Mesendoderm (in vitro differentiated cells): ENCODE measurements at regions not wholly inside any gene's neighbourhood (a gene's known extent, or its start where the extent isn't known, plus 50 kb on each side); places are given as distances from the start of the nearest gene placed in this dataset.

Experiments used
- DNase-seq: peaks from one replicate; pipeline ENCODE4 v3.0.0; 2013
- H2AK5ac ChIP-seq: 2 replicates; pipeline ENCODE4 v1.6.1; 2013; ENCODE audit warnings: low read length, inconsistent platforms
- H2BK120ac ChIP-seq: 2 replicates; pipeline ENCODE4 v1.6.1; 2013; ENCODE audit warnings: low read depth, mild to moderate bottlenecking, low read length, moderate library complexity, mixed read lengths
- H2BK15ac ChIP-seq: replicated peaks from 2 replicates; pipeline ENCODE4 v1.6.1; 2013; ENCODE audit warnings: low read depth, mild to moderate bottlenecking, moderate library complexity
- H2BK5ac ChIP-seq: 2 replicates; pipeline ENCODE4 v1.6.1; 2013; ENCODE audit warnings: low read length, inconsistent platforms
- H3K18ac ChIP-seq: 2 replicates; pipeline ENCODE4 v1.6.1; 2013; ENCODE audit warnings: mild to moderate bottlenecking, low read length, mixed read lengths
- H3K23ac ChIP-seq: one replicate; pipeline ENCODE4 v1.6.1; 2013; ENCODE audit warnings: low read length
- H3K27ac ChIP-seq: 2 replicates; pipeline ENCODE4 v1.5.1; 2013; ENCODE audit warnings: low read depth, mild to moderate bottlenecking, inconsistent platforms, low read length, moderate library complexity
- H3K27me3 ChIP-seq: 2 replicates; pipeline ENCODE4 v1.6.1; 2013; ENCODE audit warnings: low read length, control low read depth, mild to moderate bottlenecking, inconsistent platforms; ENCODE audit not compliant: insufficient read depth, poor library complexity
- H3K36me3 ChIP-seq: 2 replicates; pipeline ENCODE4 v1.6.1; 2013; ENCODE audit warnings: low read length, inconsistent platforms; ENCODE audit not compliant: control insufficient read depth, insufficient read depth
- H3K4ac ChIP-seq: one replicate; pipeline ENCODE4 v1.6.1; 2013; ENCODE audit warnings: low read depth, mild to moderate bottlenecking, low read length, moderate library complexity
- H3K4me1 ChIP-seq: 2 replicates; pipeline ENCODE4 v1.6.1; 2013; ENCODE audit warnings: low read depth, low read length, inconsistent platforms; ENCODE audit not compliant: control insufficient read depth
- H3K4me2 ChIP-seq: 2 replicates; pipeline ENCODE4 v1.6.1; 2013; ENCODE audit warnings: low read length
- H3K4me3 ChIP-seq: 2 replicates; pipeline ENCODE4 v1.5.1; 2013; ENCODE audit warnings: mild to moderate bottlenecking, low read length
- H3K56ac ChIP-seq: one replicate; pipeline ENCODE4 v1.6.1; 2013; ENCODE audit warnings: low read length
- H3K79me1 ChIP-seq: 2 replicates; pipeline ENCODE4 v1.6.1; 2013; ENCODE audit warnings: low read length, inconsistent platforms
- H3K79me2 ChIP-seq: 2 replicates; pipeline ENCODE4 v1.6.1; 2013; ENCODE audit warnings: mild to moderate bottlenecking, low read length; ENCODE audit not compliant: control insufficient read depth, insufficient read depth
- H3K9ac ChIP-seq: 2 replicates; pipeline ENCODE4 v1.6.1; 2013; ENCODE audit warnings: low read length, inconsistent platforms
- H4K5ac ChIP-seq: one replicate; pipeline ENCODE4 v1.6.1; 2013; ENCODE audit warnings: low read length
- H4K8ac ChIP-seq: one replicate; pipeline ENCODE4 v1.6.1; 2013; ENCODE audit warnings: low read depth, mild to moderate bottlenecking, control low read depth, low read length, moderate library complexity
- WGBS: extraction: QIAGEN DNeasy Blood & Tissue Kit; methylation state at CpG from one replicate; pipeline ENCODE4 v1.1.7; 2013; ENCODE audit warnings: low lambda C conversion rate, missing lambda C conversion rate; ENCODE audit not compliant: insufficient coverage; ENCODE audit errors: extremely low coverage; 5-methylcytosine and 5-hydroxymethylcytosine counted together

DNA sequence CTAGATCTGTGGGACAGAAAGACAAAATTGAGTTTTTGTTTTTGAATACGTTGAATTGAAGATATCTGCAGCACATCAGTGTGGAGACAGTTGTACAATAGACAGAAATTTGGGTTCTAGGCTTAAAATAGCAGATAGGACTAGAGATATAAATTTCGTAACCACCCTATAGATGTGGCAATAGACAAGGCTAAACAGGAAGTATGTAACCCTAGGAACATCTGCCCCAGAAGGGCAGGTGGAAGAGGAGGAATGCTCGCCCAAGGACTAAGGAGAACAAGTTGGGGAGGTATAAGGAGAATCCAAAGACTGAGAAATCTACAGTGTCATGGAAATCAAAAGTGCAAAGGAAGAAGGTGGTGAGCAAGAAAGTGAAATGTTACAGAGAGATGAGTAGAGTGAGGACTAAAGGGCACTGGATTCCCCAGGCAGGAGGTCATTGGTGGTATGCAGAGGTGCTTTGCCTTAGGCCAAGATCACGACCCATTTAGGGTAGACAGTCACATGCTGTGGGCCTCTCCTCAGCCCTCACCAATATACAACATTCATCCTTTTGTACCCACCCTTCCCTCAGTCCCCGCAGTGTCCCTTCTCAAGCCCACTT is 109.1 kb upstream of the ELL2 start:
- WGBS = no CpG with 5 or more reads among the region's 5 CpGs
- H2BK15ac ChIP-seq = no peak overlapping the region
- no peak overlapping the region for H4K5ac ChIP-seq
- no peak overlapping the region for H3K4me2 ChIP-seq
- H3K27me3 ChIP-seq = no peaks in the 10 kb centered on the region
- DNase-seq = no peak
- no peaks in the 10 kb centered on the region for H3K79me2 ChIP-seq
- no peak overlapping the region for H3K9ac ChIP-seq
- no peak overlapping the region for H2AK5ac ChIP-seq
- H3K56ac ChIP-seq = no peak overlapping the region
- no peak overlapping the region for H3K18ac ChIP-seq
- no peak overlapping the region for H2BK120ac ChIP-seq
- no peak overlapping the region for H3K23ac ChIP-seq
- no peaks in the 10 kb centered on the region for H3K79me1 ChIP-seq
- no peak overlapping the region for H3K4ac ChIP-seq
- no peaks in the 10 kb centered on the region for H3K4me1 ChIP-seq
- no peak overlapping the region for H3K4me3 ChIP-seq
- no peak overlapping the region for H3K27ac ChIP-seq
- no peak overlapping the region for H4K8ac ChIP-seq
- no peak overlapping the region for H2BK5ac ChIP-seq
- H3K36me3 ChIP-seq = no peaks in the 10 kb centered on the region

DNA sequence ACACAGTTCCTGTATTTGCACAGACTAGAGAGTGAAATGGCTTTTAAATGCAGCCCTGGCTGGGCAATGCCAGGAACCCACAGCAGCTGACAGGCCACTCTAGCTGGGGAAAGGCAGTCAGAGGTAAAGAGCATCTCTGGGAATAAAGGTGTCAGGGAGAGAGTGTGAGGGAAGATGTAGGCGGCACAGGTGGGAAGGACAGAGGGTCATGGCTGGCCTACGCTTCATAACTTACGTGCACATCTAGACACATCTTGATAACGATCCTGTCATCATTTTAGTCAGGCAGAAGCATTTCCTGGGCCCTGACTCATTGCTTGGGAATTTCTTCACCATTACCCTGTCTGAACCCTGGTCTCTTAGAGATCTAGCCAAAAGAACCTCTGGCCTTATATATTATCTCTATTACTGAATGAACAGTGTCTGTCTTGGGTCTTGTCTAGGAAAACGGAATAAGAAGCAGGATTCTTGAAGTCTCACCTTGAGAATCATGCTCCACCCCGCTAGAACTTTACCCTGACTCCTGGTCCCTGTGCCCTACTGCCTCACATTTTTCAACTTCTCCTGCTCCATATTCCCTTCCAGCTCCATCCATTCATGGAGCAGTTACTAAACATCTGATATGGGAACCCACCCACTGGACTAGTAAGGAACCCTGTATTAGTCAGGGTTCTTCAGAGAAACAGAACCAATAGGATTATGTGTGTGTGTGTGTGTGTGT is 106.4 kb upstream of the ELL2 start:
- no CpG with 5 or more reads among the region's 6 CpGs for WGBS
- H3K27ac ChIP-seq = no peak overlapping the region

DNA sequence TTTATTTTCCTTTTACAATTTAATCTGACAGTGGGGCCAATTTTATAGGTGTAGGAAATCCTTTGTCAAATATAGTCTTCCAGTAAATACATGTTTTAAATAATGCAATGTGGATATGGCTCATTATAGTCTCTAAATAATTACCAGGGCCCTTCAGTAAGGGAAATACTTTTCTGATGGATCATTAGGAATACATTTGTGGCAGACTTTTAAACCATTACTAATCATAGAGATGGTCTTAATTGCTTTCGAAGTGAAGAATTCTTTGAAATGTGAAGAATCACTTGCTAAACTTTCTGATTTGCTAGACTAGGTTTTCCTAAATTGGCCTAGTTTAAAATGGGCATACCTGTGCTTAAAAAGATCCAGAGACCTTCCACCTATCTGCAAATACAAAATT is 105.6 kb upstream of the ELL2 start:
- no peak overlapping the region for H3K4me3 ChIP-seq
- H2AK5ac ChIP-seq = no peak overlapping the region
- no peak overlapping the region for H3K4ac ChIP-seq
- no peak overlapping the region for H3K4me2 ChIP-seq
- H3K27ac ChIP-seq = no peak overlapping the region
- H3K18ac ChIP-seq = no peak overlapping the region
- H3K9ac ChIP-seq = no peak overlapping the region
- H3K23ac ChIP-seq = no peak overlapping the region
- no peak overlapping the region for H3K56ac ChIP-seq
- H4K5ac ChIP-seq = no peak overlapping the region
- H3K4me1 ChIP-seq = no peaks in the 10 kb centered on the region
- H4K8ac ChIP-seq = no peak overlapping the region
- H2BK120ac ChIP-seq = no peak overlapping the region
- no peaks in the 10 kb centered on the region for H3K79me2 ChIP-seq
- no peak overlapping the region for H2BK5ac ChIP-seq
- no peaks in the 10 kb centered on the region for H3K79me1 ChIP-seq
- H2BK15ac ChIP-seq = no peak overlapping the region
- H3K36me3 ChIP-seq = no peaks in the 10 kb centered on the region
- DNase-seq = no peak
- no CpG with 5 or more reads among the region's 1 CpG for WGBS
- no peaks in the 10 kb centered on the region for H3K27me3 ChIP-seq

More for the DNA sequence above, 106.4 kb upstream of the ELL2 start:
- H2AK5ac ChIP-seq = no peak overlapping the region
- H3K9ac ChIP-seq = no peak overlapping the region
- H3K36me3 ChIP-seq = no peaks in the 10 kb centered on the region
- no peak overlapping the region for H2BK15ac ChIP-seq
- no peak overlapping the region for H4K8ac ChIP-seq
- no peak overlapping the region for H3K56ac ChIP-seq
- peak; percentile 65 for DNase-seq
- H3K4me3 ChIP-seq = no peak overlapping the region
- H3K23ac ChIP-seq = no peak overlapping the region
- no peak overlapping the region for H2BK5ac ChIP-seq
- H4K5ac ChIP-seq = no peak overlapping the region
- no peak overlapping the region for H3K4me2 ChIP-seq
- peak overlapping the region; percentile 11 for H3K18ac ChIP-seq
- H3K4me1 ChIP-seq = no peaks in the 10 kb centered on the region
- no peaks in the 10 kb centered on the region for H3K79me1 ChIP-seq
- no peaks in the 10 kb centered on the region for H3K79me2 ChIP-seq
- no peak overlapping the region for H3K4ac ChIP-seq
- H2BK120ac ChIP-seq = no peak overlapping the region
- H3K27me3 ChIP-seq = no peaks in the 10 kb centered on the region

DNA sequence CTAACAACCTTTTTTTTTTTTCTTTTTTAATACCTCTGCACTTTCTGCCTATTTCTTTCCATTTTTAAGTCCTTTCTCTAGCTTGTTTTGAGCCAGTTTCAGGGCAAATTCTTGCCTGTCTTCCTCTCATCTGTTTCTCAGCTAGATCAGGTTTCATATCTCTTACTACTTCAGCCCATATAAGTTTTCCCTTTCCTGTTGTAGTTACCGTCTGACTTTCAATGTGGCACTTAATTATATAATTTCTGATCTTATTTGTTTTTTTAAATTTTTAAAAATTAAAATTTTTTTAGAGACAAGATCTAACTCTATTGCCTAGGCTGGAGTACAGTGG is 104.7 kb upstream of the ELL2 start:
- Histone ChIP-seq H2BK120ac (no peak overlapping the region), H3K4ac (no peak overlapping the region), H4K8ac (no peak overlapping the region), H3K27me3 (no peaks in the 10 kb centered on the region), H3K36me3 (no peaks in the 10 kb centered on the region), H3K4me3 (no peak overlapping the region), H3K27ac (no peak overlapping the region), H3K23ac (no peak overlapping the region), H3K4me2 (no peak overlapping the region), H2BK5ac (no peak overlapping the region), H2BK15ac (no peak overlapping the region), H3K18ac (no peak overlapping the region), H3K9ac (no peak overlapping the region), H3K56ac (no peak overlapping the region), H4K5ac (no peak overlapping the region), H2AK5ac (no peak overlapping the region), H3K79me2 (no peaks in the 10 kb centered on the region), H3K79me1 (no peaks in the 10 kb centered on the region), H3K4me1 (no peaks in the 10 kb centered on the region)
- DNase-seq = no peak
- no CpG with 5 or more reads among the region's 1 CpG for WGBS

DNA sequence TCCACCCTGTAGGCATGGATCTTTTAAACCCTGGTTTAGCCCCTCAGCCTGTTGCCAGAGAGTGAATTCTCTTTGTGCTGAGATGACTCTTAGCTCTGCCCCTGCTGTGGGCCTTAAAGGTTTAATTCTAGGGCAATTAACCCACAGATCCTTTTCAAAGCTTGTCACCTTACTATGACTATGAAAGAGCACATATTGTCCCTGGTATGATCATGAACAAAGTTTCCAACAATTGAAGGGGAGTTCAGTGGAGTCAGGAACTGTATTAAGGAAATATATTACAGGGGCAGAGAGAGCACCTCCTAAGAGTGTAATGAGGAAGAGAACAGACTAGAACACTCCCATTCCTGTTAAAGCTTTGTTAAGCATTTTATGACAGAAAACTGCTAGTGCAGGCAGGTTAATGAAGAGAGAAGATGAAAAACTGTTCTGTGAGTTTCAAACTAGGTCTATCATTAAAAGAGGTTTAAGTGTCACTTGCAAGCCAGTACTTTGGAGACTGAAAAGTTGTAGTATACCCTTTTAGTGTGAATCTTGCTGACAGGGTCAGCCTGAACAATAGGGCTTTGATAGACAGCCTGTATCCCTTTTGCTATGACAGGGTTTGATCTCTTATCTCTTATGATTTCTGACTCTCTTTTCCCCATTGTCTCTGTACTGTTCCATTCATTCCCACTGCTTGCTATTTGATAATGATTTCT is 104.2 kb upstream of the ELL2 start:
- Histone ChIP-seq H3K56ac (no peak overlapping the region), H4K8ac (no peak overlapping the region), H2AK5ac (no peak overlapping the region), H3K18ac (no peak overlapping the region), H2BK120ac (no peak overlapping the region), H3K4me3 (no peak overlapping the region), H3K79me1 (no peaks in the 10 kb centered on the region), H2BK5ac (no peak overlapping the region), H3K27ac (no peak overlapping the region), H3K79me2 (no peaks in the 10 kb centered on the region), H3K9ac (no peak overlapping the region), H3K36me3 (no peaks in the 10 kb centered on the region), H3K4me2 (no peak overlapping the region), H2BK15ac (no peak overlapping the region), H3K27me3 (no peaks in the 10 kb centered on the region), H3K4ac (no peak overlapping the region), H3K4me1 (no peaks in the 10 kb centered on the region), H4K5ac (no peak overlapping the region), H3K23ac (no peak overlapping the region)
- DNase-seq = no peak
